WTC11 (cell line): ENCODE measurements at regions not wholly inside any gene's neighbourhood (a gene's known extent, or its start where the extent isn't known, plus 50 kb on each side); places are given as distances from the start of the nearest gene placed in this dataset.

Source experiments
- ATAC-seq: fragments of 200-7000 bp; cut with Tn5 transposase; 2 replicates; pipeline ENCODE4 v1.10.0; 2021; ENCODE audit warnings: mild to moderate bottlenecking, moderate library complexity
- CTCF ChIA-PET: fragments of 300-600 bp; sonication (Branson Sonifier 250); formaldehyde crosslinking; loops from one replicate; lab custom pipeline; 2021; ENCODE audit warnings: antibody characterized with exemption; lab: Charles Lee
- POLR2A ChIA-PET: fragments of 350-600 bp; sonication (Branson Sonifier 250); formaldehyde crosslinking; loops from one replicate; lab custom pipeline; 2021; ENCODE audit warnings: antibody characterized with exemption; lab: Charles Lee
- DNase-seq: peaks from one replicate; pipeline ENCODE4 v3.0.0; 2021; ENCODE audit warnings: low spot score
- H3K27ac Mint-ChIP-seq: 2 replicates; pipeline ENCODE4 v1.8.0; 2021; ENCODE audit warnings: mixed read lengths
- H3K27me3 Mint-ChIP-seq: 2 replicates; pipeline ENCODE4 v1.8.0; 2021; ENCODE audit warnings: low read depth, mild to moderate bottlenecking, moderate library complexity, mixed read lengths
- H3K36me3 Mint-ChIP-seq: 2 replicates; pipeline ENCODE4 v1.8.0; 2021; ENCODE audit warnings: mixed read lengths
- H3K4me1 Mint-ChIP-seq: 2 replicates; pipeline ENCODE4 v1.8.0; 2022; ENCODE audit warnings: mixed read lengths
- H3K4me3 Mint-ChIP-seq: 2 replicates; pipeline ENCODE4 v1.8.0; 2021; ENCODE audit warnings: mild to moderate bottlenecking, moderate library complexity, mixed read lengths
- H3K9me3 Mint-ChIP-seq: 2 replicates; pipeline ENCODE4 v1.8.0; 2021; ENCODE audit warnings: mixed read lengths
- CBFB ChIP-seq: sonication (generic); formaldehyde crosslinking; IDR thresholded peaks from 2 replicates; pipeline ENCODE4 v1.8.1; 2022; ENCODE audit warnings: mild to moderate bottlenecking, low read depth, missing genetic modification reagents
- ELF4 ChIP-seq: sonication (generic); formaldehyde crosslinking; IDR thresholded peaks from 2 replicates; pipeline ENCODE4 v1.8.1; 2022; ENCODE audit warnings: low read depth, mild to moderate bottlenecking, moderate library complexity, missing genetic modification reagents
- EMX1 ChIP-seq: fragments of 250-450 bp; sonication (Bioruptor Pico); IDR thresholded peaks from 2 replicates; pipeline ENCODE4 v1.8.0; 2021; ENCODE audit warnings: mild to moderate bottlenecking
- ETV6 ChIP-seq: sonication (generic); formaldehyde crosslinking; IDR thresholded peaks from 2 replicates; pipeline ENCODE4 v1.8.1; 2022; ENCODE audit warnings: mild to moderate bottlenecking, missing genetic modification reagents
- FOXK1 ChIP-seq: sonication (generic); formaldehyde crosslinking; IDR thresholded peaks from 2 replicates; pipeline ENCODE4 v1.8.0; 2022; ENCODE audit warnings: mild to moderate bottlenecking, moderate library complexity, missing genetic modification reagents
- JAZF1 ChIP-seq: fragments of 250-450 bp; sonication (Bioruptor Pico); IDR thresholded peaks from 2 replicates; pipeline ENCODE4 v1.9.0; 2021; ENCODE audit warnings: moderate library complexity, mild to moderate bottlenecking, inconsistent platforms
- KAT7 ChIP-seq: sonication (generic); formaldehyde crosslinking; IDR thresholded peaks from 2 replicates; pipeline ENCODE4 v1.8.1; 2023; ENCODE audit warnings: missing genetic modification reagents, mild to moderate bottlenecking, borderline replicate concordance
- NFATC4 ChIP-seq: fragments of 250-450 bp; sonication (Bioruptor Pico); IDR thresholded peaks from 2 replicates; pipeline ENCODE4 v1.9.0; 2021; ENCODE audit warnings: mild to moderate bottlenecking
- NR1H2 ChIP-seq: sonication (generic); formaldehyde crosslinking; IDR thresholded peaks from 2 replicates; pipeline ENCODE4 v1.9.0; 2021; ENCODE audit warnings: mild to moderate bottlenecking, moderate library complexity, missing genetic modification reagents
- OVOL2 ChIP-seq: fragments of 250-450 bp; sonication (Bioruptor Pico); IDR thresholded peaks from 2 replicates; pipeline ENCODE4 v1.9.0; 2021; ENCODE audit warnings: mild to moderate bottlenecking, borderline replicate concordance
- PRRX2 ChIP-seq: fragments of 250-450 bp; sonication (Bioruptor Pico); IDR thresholded peaks from 2 replicates; pipeline ENCODE4 v1.8.0; 2021; ENCODE audit warnings: mild to moderate bottlenecking
- RORB ChIP-seq: fragments of 250-450 bp; sonication (Bioruptor Pico); IDR thresholded peaks from 2 replicates; pipeline ENCODE4 v1.9.0; 2021; ENCODE audit warnings: mild to moderate bottlenecking
- SMAD3 ChIP-seq: sonication (generic); formaldehyde crosslinking; IDR thresholded peaks from 2 replicates; pipeline ENCODE4 v1.8.0; 2022; ENCODE audit warnings: missing genetic modification reagents, mild to moderate bottlenecking, borderline replicate concordance
- SOX15 ChIP-seq: fragments of 250-450 bp; sonication (Bioruptor Pico); IDR thresholded peaks from 2 replicates; pipeline ENCODE4 v1.9.0; 2021; ENCODE audit warnings: mild to moderate bottlenecking
- SP1 ChIP-seq: sonication (generic); formaldehyde crosslinking; conservative IDR thresholded peaks from 2 replicates; pipeline ENCODE4 v1.8.1; 2022; ENCODE audit warnings: missing genetic modification reagents
- ZBTB43 ChIP-seq: sonication (generic); formaldehyde crosslinking; IDR thresholded peaks from 2 replicates; pipeline ENCODE4 v1.8.1; 2023; ENCODE audit warnings: mild to moderate bottlenecking, missing genetic modification reagents
- ZNF138 ChIP-seq: sonication (generic); formaldehyde crosslinking; conservative IDR thresholded peaks from 2 replicates; pipeline ENCODE4 v1.8.1; 2022; ENCODE audit warnings: mild to moderate bottlenecking, moderate library complexity, missing genetic modification reagents
- ZNF232 ChIP-seq: sonication (generic); formaldehyde crosslinking; IDR thresholded peaks from 2 replicates; pipeline ENCODE4 v1.8.0; 2022; ENCODE audit warnings: mild to moderate bottlenecking, missing genetic modification reagents
- ZNF317 ChIP-seq: sonication (generic); formaldehyde crosslinking; IDR thresholded peaks from 2 replicates; pipeline ENCODE4 v1.8.1; 2023; ENCODE audit warnings: low read depth, mild to moderate bottlenecking, moderate library complexity, missing genetic modification reagents, borderline replicate concordance
- ZNF425 ChIP-seq: fragments of 250-450 bp; sonication (Bioruptor Pico); conservative IDR thresholded peaks from 2 replicates; pipeline ENCODE4 v1.9.0; 2021; ENCODE audit warnings: mild to moderate bottlenecking
- ZSCAN18 ChIP-seq: fragments of 250-450 bp; sonication (Bioruptor Pico); IDR thresholded peaks from 2 replicates; pipeline ENCODE4 v2.1.2; 2022; ENCODE audit warnings: mild to moderate bottlenecking, moderate library complexity
- TF ChIP-seq, protein P1 (sequence below): fragments of 250-450 bp; sonication (Bioruptor Pico); IDR thresholded peaks from 2 replicates; pipeline ENCODE4 v1.9.0; 2021; ENCODE audit warnings: mild to moderate bottlenecking, borderline replicate concordance
- TF ChIP-seq, protein P2 (sequence below): sonication (generic); formaldehyde crosslinking; conservative IDR thresholded peaks from 2 replicates; pipeline ENCODE4 v1.8.1; 2022; ENCODE audit warnings: mild to moderate bottlenecking, missing genetic modification reagents
- TF ChIP-seq, protein P3 (sequence below): sonication (generic); formaldehyde crosslinking; IDR thresholded peaks from 2 replicates; pipeline ENCODE4 v1.8.1; 2022; ENCODE audit warnings: mild to moderate bottlenecking, missing genetic modification reagents, moderate library complexity, borderline replicate concordance
- TF ChIP-seq, protein P4 (sequence below): sonication (generic); formaldehyde crosslinking; IDR thresholded peaks from 2 replicates; pipeline ENCODE4 v1.8.1; 2023; ENCODE audit warnings: mild to moderate bottlenecking, missing genetic modification reagents
- TF ChIP-seq, protein P5 (sequence below): sonication (generic); formaldehyde crosslinking; IDR thresholded peaks from 2 replicates; pipeline ENCODE4 v1.8.0; 2022; ENCODE audit warnings: mild to moderate bottlenecking, missing genetic modification reagents

DNA sequence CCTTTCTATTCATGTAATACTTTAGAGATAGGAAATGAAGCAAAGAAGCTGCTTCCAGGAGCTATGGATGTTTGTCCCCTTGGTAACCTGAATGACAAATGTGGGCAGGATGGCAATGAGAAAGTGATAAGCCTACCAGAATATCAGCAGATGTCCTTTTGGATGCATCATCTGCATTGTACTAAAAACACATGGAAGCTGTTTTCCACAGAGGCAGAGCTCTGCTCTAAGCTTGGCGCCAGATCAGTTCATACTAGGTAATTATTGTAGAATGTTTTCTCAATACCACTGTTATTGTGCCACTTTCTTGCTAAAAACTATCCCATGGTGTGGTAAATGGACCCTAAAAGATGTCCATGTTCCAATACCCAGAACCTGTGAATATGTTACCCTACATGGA is 100.2 kb downstream of the DTWD1 start:
- H3K27me3 Mint-ChIP-seq = peaks cover 58% of the 10 kb centered on the region
- ATAC-seq = no peak

DNA sequence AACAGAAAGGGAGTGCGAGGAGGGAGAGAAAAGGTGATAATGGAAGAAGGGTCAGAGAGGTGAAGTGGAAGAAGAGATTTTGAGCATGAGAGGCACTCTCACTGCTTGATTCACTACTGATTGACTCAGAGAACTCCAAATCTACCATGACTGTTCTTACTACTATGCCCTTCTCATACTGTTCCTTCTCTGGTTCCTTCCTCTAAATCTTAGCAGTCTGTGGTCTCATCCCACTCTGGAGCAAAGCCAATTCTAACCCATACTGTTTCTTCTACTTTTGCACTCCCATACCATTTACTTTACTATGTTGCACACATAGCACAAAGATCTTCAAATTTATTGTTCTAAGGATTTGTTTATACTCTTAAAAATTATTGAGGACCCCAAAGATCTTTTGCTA is 100.8 kb downstream of the DTWD1 start:
- H3K27ac Mint-ChIP-seq = no peak overlapping the region
- TF ChIP-seq RORB (CRISPR knock-in tag) = no peak
- no peak for TF ChIP-seq CBFB (CRISPR knock-in tag)
- no peak for TF ChIP-seq ZSCAN18 (CRISPR knock-in tag)
- no peak for TF ChIP-seq ZBTB43 (CRISPR knock-in tag)
- TF ChIP-seq, protein P1, sequence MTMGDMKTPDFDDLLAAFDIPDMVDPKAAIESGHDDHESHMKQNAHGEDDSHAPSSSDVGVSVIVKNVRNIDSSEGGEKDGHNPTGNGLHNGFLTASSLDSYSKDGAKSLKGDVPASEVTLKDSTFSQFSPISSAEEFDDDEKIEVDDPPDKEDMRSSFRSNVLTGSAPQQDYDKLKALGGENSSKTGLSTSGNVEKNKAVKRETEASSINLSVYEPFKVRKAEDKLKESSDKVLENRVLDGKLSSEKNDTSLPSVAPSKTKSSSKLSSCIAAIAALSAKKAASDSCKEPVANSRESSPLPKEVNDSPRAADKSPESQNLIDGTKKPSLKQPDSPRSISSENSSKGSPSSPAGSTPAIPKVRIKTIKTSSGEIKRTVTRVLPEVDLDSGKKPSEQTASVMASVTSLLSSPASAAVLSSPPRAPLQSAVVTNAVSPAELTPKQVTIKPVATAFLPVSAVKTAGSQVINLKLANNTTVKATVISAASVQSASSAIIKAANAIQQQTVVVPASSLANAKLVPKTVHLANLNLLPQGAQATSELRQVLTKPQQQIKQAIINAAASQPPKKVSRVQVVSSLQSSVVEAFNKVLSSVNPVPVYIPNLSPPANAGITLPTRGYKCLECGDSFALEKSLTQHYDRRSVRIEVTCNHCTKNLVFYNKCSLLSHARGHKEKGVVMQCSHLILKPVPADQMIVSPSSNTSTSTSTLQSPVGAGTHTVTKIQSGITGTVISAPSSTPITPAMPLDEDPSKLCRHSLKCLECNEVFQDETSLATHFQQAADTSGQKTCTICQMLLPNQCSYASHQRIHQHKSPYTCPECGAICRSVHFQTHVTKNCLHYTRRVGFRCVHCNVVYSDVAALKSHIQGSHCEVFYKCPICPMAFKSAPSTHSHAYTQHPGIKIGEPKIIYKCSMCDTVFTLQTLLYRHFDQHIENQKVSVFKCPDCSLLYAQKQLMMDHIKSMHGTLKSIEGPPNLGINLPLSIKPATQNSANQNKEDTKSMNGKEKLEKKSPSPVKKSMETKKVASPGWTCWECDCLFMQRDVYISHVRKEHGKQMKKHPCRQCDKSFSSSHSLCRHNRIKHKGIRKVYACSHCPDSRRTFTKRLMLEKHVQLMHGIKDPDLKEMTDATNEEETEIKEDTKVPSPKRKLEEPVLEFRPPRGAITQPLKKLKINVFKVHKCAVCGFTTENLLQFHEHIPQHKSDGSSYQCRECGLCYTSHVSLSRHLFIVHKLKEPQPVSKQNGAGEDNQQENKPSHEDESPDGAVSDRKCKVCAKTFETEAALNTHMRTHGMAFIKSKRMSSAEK (CRISPR knock-in tag) = no peak
- TF ChIP-seq FOXK1 (CRISPR knock-in tag) = no peak
- TF ChIP-seq OVOL2 (CRISPR knock-in tag) = no peak
- no peak for TF ChIP-seq SP1
- TF ChIP-seq ZNF425 (CRISPR knock-in tag) = no peak
- TF ChIP-seq ELF4 (CRISPR knock-in tag) = no peak
- TF ChIP-seq SOX15 (CRISPR knock-in tag) = no peak
- TF ChIP-seq NR1H2 (CRISPR knock-in tag) = no peak
- TF ChIP-seq EMX1 (CRISPR knock-in tag) = no peak
- no peak for TF ChIP-seq ZNF317 (CRISPR knock-in tag)
- TF ChIP-seq SMAD3 (CRISPR knock-in tag) = no peak
- TF ChIP-seq, protein P2, sequence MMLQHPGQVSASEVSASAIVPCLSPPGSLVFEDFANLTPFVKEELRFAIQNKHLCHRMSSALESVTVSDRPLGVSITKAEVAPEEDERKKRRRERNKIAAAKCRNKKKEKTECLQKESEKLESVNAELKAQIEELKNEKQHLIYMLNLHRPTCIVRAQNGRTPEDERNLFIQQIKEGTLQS = no peak
- TF ChIP-seq, protein P3, sequence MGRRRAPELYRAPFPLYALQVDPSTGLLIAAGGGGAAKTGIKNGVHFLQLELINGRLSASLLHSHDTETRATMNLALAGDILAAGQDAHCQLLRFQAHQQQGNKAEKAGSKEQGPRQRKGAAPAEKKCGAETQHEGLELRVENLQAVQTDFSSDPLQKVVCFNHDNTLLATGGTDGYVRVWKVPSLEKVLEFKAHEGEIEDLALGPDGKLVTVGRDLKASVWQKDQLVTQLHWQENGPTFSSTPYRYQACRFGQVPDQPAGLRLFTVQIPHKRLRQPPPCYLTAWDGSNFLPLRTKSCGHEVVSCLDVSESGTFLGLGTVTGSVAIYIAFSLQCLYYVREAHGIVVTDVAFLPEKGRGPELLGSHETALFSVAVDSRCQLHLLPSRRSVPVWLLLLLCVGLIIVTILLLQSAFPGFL = no peak
- TF ChIP-seq NFATC4 (CRISPR knock-in tag) = no peak
- TF ChIP-seq ETV6 = no peak
- TF ChIP-seq, protein P4, sequence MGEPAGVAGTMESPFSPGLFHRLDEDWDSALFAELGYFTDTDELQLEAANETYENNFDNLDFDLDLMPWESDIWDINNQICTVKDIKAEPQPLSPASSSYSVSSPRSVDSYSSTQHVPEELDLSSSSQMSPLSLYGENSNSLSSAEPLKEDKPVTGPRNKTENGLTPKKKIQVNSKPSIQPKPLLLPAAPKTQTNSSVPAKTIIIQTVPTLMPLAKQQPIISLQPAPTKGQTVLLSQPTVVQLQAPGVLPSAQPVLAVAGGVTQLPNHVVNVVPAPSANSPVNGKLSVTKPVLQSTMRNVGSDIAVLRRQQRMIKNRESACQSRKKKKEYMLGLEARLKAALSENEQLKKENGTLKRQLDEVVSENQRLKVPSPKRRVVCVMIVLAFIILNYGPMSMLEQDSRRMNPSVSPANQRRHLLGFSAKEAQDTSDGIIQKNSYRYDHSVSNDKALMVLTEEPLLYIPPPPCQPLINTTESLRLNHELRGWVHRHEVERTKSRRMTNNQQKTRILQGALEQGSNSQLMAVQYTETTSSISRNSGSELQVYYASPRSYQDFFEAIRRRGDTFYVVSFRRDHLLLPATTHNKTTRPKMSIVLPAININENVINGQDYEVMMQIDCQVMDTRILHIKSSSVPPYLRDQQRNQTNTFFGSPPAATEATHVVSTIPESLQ (CRISPR knock-in tag) = no peak
- no peak overlapping the region for H3K4me3 Mint-ChIP-seq
- peaks cover 7% of the 10 kb centered on the region; the same call in 1 of the 2 replicates for H3K36me3 Mint-ChIP-seq
- DNase-seq (no peak), ATAC-seq (no peak)
- peaks cover 10% of the 10 kb centered on the region for H3K4me1 Mint-ChIP-seq
- POLR2A ChIA-PET = no interaction called here
- peaks cover 53% of the 10 kb centered on the region for H3K27me3 Mint-ChIP-seq
- peaks cover 17% of the 10 kb centered on the region for H3K9me3 Mint-ChIP-seq
- CTCF ChIA-PET = no interaction called here

More for the DNA sequence above, 100.2 kb downstream of the DTWD1 start:
- Mint-ChIP-seq H3K9me3 (peaks cover 11% of the 10 kb centered on the region), H3K4me3 (no peak overlapping the region), H3K36me3 (peaks cover 3% of the 10 kb centered on the region; the same call in 1 of the 2 replicates), H3K4me1 (peaks cover 10% of the 10 kb centered on the region), H3K27ac (no peak overlapping the region)
- DNase-seq = no peak
- TF ChIP-seq ZNF138 (CRISPR knock-in tag) = no peak
- TF ChIP-seq, protein P5, sequence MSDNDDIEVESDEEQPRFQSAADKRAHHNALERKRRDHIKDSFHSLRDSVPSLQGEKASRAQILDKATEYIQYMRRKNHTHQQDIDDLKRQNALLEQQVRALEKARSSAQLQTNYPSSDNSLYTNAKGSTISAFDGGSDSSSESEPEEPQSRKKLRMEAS (CRISPR knock-in tag) = no peak
- no peak for TF ChIP-seq ZNF232 (CRISPR knock-in tag)
- no peak for TF ChIP-seq PRRX2 (CRISPR knock-in tag)
- TF ChIP-seq JAZF1 (CRISPR knock-in tag) = no peak
- TF ChIP-seq KAT7 (CRISPR knock-in tag) = no peak
- ChIA-PET CTCF (no interaction called here), POLR2A (no interaction called here)
